Hippocampal formation (tissue), 2 donors: ENCODE measurements at regions not wholly inside any gene's neighbourhood (a gene's known extent, or its start where the extent isn't known, plus 50 kb on each side); places are given as distances from the start of the nearest gene placed in this dataset.

Source experiments
- DNase-seq, 2 donors: peaks; one replicate each; lab custom pipeline; 2025; lab: John Stamatoyannopoulos, UW

DNA sequence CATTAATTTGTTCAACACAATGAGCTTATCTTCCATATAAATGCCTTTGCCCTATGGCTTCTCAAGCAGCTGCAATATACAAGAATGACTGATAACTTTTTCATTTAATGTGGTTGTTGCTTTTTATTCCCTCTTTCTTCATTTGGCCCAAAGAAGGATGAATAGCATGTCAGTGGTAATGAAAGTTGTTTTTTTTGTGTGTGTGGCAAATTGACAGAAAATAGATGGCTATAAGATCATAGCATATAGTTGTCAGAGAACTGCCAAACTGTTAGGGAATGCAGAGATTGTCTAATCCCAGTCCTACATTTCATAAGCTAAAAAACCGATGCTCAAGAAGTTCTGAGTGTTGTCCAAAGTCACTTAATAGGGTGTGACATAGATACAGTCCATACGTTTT is 244.3 kb downstream of the ACTR3 start:
- DNase-seq: no peak

DNA sequence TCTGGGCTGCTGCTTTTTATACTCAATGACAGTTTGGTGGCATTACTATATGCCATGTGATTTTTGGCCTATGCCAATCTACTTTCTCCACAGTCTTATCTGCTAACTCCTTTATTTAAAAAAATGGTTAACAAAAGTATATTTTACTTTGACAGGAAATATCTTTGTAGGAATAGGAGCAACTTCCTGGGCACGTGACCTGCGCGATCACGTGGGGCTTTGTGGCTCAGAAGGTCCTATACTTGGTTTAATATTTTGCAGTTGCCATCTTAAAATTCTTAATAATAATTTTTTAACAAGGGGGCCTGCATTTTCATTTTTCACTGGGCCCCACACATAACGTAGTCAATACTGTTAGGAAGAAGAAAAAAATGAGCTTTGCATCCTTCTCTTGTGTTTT is 249.7 kb downstream of the ACTR3 start:
- no peak for DNase-seq

DNA sequence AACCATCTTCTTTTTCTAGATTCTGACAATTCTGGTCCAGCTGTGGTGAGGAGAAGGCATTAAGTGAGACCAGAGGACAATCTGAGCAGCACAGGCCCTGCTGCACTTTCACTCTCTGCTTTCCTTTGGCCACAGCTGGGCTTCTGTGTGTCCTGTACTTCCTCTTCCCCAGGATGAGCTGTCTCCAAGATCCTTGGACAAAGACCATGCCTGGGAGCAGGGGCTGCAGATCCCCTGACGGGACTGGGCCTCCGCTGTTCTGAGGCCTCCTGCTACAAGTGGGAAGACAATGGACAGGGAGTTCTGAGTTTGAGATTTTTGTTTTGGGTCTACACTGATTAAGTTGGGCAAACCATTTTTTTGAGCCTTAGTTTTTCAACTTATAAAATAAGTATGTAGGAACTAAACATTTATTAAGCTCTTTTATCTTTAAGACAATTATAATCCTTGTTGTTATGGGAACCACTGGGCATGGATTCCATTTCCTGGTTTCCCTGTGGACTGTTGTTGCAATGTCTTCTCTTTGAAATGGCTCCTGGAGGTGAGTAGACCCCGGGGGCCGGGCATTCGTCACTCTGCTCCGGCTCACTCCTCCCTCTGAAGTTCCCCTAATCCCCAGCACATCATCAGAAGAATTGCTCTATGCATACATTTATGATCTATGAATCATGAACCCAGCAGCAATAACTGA is 266.6 kb downstream of the ACTR3 start:
- DNase-seq: no peak

DNA sequence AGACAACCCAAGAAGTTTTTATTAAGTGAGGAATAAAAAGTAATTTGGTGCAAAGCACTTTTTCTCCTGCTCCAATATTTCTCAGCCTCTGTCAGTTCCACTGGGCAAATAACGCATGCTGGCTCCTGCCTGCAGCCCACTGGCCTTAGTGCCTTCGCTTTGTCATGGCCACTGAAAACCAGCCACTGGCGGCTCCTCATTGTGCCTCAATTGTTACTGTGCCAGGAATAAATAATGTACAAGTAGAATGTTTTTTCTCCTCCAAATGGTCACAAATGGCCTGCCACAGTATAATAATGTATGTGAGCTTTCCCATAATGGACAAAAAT is 267.1 kb downstream of the ACTR3 start:
- DNase-seq: no peak

DNA sequence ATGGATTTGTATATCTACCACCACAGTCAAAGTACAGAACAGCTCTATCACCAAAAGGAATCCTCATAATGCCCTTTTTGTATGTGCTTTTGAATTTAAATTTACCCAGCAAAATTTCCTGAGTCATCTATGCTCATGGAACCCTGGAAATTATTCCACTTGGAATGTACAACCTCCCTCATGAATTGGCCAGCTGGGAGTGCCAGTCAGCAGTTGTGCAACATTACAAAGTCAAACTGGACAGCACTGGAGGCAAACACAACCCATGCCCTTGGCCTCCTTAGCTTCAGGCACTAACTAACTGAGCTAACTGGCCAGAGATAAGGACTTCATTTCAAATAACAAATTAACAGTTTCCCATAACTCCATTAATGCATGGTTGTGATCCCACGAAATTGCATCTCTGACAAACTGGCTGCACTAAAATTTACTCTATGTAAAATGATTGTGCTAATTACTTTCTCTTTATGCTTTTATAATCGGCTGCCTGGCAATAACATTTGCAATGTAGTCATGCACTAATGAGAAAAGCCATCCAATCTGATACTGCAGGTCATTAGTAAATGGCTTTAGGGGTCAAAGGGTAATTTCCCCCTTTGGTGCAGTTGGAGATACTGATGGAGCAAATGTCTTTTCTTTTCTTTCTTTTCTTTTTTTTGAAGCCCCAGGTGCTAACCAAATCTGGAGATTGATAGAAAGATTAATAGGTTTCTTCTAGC is 270.5 kb downstream of the ACTR3 start:
- no peak for DNase-seq

DNA sequence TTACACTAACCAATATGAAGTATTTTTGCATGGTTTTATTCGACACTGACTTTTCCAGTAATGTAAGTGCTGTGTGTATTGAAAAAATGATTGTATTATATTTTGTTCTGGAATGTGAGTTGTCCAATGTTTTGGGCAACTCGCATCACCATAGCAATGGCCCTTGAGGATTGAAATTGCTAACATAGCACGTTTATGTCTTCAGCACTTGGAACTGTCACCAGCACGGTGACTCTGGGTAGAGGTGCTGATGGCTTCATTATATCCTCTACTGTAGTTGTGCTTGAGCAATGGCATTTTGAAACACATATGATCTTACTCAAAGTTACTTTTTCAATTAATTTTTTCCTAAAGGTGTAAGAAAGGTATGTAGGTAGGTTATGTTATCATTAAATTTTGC is 271.5 kb downstream of the ACTR3 start:
- no peak for DNase-seq

DNA sequence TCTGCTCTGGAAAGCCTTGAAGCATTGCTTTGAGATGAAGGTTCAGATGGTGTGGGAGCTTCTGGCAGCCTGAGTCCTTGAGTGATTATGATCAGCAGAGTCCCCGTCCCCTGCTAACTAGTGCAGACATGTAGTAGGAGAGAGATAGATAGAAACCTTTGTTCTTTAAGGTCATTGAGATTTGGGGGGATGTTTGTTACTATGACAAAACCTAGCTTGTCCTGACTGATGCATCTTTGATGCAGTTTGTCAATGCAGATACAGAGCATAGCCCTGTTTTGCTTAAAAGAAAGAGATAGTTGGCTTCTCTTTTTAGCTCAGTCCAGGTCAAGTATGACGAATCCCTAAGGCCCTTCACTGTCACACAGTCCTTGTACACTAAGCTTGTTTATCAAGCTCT is 274.6 kb upstream of the DPP10 start:
- DNase-seq: no peak

DNA sequence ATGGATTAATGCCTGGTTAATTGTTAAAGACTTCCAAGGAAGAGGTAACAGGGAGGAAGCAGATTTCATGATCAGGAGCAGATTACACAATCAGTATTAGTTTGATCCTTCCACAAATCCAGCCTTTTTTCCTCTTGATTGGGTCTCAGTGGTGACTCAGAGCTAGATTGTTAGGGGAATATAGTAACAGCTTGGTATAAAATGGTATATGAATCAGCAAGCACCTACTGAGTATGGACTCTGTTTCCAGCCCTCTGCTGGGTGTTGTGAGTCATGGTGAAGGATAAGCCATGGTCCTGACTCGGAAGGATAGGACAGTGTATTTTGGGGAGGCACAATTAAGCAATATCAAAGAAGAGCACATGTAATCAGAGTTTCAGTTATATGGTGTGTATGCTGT is 272.4 kb upstream of the DPP10 start:
- DNase-seq: no peak

DNA sequence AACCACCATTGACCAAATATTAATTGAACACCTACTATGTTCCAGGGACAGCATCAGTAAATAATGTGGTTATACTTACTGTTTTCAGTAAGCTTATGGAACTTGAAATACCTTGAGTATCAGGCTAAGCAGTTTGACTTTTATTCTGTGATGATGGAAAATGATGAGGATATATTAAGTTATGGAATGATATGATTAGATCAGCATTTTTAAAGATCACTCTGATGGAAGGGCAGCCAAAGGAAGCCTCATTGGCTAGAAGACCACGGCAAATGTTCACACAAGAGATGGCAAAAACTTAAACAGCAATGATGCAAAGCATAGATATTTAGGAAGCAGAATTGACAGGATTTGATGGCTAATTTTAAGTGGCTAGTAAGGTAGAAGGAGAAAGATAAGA is 266.9 kb upstream of the DPP10 start:
- no peak for DNase-seq

DNA sequence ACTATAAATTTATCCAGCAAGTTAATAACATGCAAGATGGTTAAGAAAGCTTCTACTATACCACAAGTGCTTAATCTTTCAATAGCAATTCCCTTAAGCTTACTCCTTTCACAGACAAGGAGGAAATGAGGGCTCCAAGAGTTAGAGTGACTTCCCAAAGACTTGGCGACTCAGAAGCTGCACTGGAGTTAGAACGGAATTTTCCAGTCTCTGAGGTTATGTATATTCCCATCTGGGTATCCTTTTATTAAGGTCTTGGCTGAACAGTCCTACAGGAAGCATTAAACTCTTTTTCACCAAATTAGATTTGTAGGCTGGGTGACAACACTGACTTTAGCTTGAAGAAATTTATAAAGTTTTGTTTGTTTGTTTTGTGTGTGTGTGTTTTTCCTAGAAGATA is 256.9 kb upstream of the DPP10 start:
- DNase-seq: no peak

DNA sequence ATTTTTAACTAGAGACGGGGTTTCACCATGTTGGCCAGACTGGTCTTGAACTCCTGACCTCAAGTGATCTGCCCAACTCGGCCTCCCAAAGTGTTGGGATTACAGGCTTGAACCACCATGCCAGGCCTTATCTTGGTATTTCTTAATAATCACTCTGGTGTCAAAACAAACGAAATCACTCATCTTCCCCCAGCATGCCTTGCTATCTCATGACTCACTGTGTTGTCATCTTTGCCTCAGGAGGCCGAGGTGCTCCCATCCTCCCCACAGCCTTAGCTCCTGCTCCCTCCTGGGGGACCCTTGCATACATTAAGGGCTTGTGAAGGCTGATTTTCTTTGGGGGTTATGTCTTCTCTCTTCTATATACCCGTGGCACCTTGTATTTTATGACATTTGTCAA is 250.1 kb upstream of the DPP10 start:
- DNase-seq: no peak

DNA sequence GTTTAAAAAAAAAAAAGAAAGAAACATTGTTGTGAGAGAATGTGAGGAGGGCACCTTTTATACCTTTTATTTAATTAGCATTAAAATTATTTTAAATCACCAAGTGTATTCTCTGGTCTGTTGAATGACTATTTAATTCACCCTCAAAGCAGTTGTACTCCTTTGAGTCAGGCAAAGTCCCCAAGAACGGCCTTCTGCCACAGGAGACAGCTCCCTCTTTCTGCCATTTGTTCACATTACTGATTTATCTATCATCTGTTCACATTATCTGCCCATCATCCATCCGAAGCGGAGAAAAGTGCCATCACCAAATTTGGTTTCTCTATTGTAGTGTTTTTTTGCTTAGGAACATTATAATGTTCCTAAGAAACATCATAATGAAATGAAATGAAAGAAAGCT is 240.7 kb upstream of the DPP10 start:
- no peak for DNase-seq

DNA sequence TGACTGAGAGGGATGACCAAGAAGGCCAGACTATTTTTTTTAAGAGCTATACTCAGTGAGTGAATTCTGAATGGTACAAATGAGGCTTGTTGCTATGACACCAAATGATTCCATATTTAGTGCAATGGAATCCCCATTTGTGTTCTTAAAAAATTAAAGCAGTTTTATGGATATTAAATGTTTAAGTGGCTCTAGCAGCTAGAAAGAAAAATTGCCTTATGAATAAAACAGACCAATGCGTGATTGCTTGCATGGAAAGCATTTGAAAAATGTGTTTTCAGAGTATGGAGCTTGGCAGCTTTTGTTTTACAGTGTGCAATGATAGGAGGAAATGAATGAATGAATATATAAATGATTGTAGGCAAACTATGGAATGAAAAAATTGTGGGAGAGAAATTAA is 238.8 kb upstream of the DPP10 start:
- no peak for DNase-seq

DNA sequence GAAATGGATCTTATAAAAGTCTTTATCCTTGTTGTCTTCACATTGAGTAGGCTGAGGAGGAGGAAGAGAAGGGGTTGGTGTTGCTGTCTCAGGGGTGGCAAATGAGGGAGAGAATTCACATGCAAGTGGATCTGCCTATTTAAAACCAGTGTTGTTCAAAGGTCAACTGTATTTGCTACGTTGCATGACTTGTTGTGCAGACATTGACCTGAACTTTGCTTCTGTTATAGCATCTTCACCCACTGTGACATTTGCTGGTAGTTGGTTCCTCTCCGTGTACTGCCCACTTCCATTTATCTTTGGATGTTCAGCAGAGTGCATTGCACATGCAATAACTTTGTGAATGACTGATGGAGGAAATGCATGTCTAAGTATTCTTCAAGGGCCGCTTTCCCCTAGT is 228.6 kb upstream of the DPP10 start:
- DNase-seq: no peak

DNA sequence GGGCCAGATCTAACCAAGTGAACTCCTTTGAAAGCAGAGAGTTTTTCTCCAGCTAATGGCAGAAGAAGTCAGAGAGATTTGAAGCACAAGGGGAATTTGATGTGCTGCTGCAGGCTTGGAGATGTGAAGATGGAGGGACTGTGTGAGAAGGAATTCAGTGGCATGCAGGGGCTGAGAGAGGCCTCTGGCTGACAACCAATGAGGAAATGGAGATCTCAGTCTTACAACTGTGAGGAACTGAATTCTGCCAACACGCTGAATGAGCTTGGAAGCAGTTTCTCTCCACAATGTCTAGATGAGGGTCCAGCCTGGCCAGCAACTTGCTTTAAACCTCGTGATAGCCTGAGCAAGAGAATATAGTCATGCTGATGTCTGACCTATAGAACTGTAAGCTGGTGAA is 224.1 kb upstream of the DPP10 start:
- no peak for DNase-seq

DNA sequence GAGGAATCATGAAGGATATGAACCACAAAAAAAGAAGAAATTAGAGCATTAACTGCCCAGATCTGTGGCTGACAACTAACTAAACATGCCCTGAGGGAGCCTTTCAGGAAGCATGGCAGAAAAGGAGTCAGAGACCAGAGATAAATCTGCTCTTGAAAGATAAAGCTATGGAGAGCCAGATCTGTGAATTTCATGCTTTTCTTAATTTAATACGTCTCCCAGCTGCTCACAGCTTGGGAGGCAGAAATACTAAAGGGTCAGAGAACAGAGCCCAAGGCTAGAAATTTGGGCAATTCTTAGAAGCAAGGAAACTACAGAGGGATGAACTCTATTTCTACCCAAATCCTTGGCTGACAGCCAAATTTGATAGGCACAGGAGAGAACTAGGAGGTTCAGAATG is 223.0 kb upstream of the DPP10 start:
- DNase-seq: no peak

DNA sequence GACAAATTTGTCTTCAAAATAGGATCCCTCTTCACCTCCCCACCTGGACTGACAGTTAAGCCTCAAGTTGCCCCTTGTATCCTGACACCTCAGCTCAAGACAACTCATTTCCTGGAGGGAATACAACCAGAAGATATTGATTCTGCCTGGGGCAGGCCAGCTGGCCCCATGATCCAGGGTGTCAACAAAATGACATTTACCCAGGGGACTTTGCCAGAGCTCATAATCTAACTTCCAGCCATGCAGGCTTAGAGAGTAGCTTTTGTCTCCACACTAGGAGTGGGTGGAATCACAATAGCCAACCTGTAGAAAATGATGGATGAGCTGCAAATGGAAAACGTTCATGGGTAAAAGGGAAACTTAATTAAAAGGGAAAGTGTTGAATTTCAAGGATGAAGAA is 220.1 kb upstream of the DPP10 start:
- DNase-seq: no peak

DNA sequence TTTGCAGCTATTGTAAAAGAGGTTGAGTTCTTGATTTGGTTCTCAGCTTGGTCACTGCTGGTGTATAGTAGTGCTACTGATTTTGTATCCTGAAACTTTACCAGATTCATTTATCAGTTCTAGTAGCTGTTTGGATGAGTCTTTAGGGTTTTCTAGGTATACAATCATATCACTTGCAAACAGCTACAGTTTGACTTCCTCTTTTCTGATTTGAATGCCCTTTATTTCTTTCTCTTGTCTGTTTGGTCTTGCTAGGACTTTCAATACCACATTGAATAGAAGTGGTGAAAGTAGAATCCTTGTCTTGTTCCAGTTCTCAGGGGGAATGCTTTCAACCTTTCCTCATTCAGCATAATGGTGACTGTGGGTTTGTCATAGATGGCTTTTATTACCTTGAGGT is 210.5 kb upstream of the DPP10 start:
- no peak for DNase-seq

DNA sequence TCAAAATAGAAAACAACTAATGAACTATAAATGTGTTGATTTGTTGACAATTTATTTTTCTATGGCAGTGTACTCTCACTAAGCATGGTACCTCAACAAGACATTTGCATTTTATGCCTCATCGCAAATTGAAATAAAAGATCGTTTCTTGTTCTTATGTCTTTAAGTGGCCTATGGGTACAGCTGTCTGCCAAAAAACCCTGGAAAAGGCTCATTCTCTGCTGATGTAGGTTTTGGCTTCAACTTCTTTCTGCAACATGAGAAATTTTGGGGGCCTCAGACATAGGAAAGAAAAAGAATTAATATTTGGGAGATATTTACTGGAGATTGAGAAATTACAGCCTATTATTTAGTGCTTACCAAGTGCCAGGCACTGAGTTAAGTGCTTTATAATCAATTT is 205.1 kb upstream of the DPP10 start:
- no peak for DNase-seq

DNA sequence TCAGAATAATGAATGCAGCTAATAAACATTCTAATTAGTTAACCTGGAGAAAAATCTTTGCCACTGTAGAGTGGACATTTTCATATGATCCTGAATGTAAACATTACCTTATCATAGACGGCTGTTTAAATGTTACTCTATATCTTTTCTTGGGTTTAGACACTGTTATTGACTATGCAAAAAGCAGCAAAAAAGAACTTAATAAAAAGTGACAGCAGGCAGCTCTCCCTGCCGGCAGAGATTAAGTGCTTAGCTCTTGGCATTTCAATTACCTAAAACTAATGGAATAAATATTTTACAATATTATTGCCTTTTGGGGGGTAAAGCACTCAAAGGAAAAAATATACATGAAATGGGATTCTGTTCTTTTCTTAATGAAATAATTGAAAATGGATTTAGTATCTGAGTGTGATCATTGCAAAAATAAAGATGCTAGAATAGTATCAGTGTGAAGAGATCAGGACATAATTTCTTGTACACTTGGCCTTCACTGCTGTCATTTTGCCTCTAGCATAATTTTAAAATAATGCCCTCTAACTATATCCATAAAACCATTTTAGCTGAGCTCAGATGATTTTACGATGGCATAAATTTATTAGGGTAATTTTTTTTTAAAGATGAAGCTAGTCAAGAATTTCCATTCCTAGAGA is 203.4 kb upstream of the DPP10 start:
- no peak for DNase-seq

DNA sequence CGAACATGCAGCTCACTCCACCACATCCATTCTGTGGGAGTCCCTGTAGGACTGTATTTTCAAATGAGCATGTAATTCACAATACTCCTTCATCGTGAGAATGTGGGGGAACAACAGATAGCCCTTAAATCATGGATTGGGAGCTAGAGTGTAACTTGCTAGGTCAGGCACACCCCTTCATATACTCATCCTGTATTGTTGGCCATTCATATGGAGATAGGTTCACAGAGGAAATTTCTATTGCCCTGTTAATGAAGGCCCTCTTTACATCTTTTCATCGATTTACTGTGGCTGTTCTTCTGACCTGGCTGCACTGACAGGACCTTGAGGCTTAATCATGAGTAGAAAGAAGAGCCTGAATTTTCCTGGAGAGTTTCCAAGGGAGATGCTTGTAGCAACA is 193.8 kb upstream of the DPP10 start:
- no peak for DNase-seq

DNA sequence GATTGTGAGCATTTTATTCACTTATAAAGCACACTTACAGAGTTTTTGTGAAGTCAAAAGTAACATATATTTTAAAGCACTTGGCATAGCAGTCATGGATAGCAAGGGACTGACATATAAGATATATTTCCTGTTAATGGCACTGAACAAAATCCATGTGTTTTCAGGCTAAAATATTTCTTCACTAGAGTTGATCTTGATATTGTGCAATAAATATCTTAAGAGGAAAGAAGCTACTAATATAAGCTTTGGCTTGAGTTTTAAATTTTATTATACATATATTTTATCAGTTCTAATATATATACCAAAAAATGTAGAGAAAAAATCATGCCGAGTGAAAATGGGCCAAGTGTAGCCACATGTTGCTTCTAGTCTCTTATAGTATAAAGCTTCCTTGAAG is 189.7 kb upstream of the DPP10 start:
- no peak for DNase-seq

DNA sequence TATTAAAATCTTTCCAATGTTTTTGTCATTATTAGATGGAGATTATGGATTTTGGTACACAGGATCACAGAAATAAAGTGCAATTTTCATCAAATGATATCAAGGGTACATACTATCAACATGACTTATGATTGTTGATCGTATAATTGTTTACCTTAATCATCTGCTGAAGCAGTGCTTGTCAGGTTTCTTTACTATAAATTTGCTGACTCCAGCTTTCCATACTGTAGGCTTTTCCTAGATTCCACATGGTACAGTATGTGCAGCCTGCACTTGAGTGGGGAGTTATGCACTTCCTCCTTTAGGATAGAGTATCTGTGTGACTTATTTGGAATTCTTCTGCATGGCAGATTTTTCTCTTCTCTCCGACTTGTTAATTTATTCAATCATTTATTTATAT is 187.6 kb upstream of the DPP10 start:
- no peak for DNase-seq

DNA sequence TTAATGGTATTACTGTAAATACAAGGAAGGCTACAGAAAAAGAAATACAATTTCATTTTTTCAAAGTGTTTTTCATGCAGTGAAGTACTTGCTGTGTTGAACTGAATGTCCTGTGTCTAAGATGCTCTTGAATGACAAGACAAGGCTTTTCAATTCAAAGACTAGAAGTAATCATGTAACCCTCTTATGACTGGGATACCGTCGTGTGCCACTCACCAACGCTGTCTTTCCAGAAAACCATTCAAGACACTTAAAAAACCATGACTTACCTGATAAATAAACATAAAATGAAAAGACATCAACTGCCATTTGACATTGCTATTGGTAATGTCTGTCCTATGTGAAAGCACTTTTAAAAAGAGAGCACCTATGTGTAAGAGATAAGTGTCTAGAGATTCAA is 183.1 kb upstream of the DPP10 start:
- no peak for DNase-seq
